ENCODE measurements at regions not wholly inside any gene's neighbourhood (a gene's known extent, or its start where the extent isn't known, plus 50 kb on each side); places are given as distances from the start of the nearest gene placed in this dataset.

DNA sequence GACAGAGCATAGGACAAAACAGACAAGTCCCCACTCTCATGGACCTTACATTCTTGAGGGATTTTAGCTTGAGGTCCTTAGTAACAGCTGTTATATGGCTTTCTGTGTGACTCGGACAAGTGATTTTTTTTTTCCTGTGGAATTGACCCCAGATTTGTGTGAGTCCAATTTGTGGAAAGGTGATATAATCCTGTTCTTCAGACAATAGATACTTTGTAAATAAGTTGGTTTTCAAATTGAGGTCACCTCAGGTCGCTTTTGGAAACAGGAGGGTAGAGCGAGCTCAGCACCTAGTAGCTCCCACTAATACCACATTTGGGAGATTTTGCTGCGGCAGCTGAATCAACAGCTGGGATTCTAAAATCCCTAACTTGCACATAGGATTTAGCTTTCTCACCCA is 1008.8 kb downstream of the ADGRL3 start:
- TF ChIP-seq, protein P1, sequence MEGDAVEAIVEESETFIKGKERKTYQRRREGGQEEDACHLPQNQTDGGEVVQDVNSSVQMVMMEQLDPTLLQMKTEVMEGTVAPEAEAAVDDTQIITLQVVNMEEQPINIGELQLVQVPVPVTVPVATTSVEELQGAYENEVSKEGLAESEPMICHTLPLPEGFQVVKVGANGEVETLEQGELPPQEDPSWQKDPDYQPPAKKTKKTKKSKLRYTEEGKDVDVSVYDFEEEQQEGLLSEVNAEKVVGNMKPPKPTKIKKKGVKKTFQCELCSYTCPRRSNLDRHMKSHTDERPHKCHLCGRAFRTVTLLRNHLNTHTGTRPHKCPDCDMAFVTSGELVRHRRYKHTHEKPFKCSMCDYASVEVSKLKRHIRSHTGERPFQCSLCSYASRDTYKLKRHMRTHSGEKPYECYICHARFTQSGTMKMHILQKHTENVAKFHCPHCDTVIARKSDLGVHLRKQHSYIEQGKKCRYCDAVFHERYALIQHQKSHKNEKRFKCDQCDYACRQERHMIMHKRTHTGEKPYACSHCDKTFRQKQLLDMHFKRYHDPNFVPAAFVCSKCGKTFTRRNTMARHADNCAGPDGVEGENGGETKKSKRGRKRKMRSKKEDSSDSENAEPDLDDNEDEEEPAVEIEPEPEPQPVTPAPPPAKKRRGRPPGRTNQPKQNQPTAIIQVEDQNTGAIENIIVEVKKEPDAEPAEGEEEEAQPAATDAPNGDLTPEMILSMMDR (IDR thresholded peaks at IDR 0.05) = no peak
- TF ChIP-seq POLR2A (IDR thresholded peaks at IDR 0.05) = no peak

All from testis (tissue), 2 donors.